K562 (cell line): ENCODE measurements at regions not wholly inside any gene's neighbourhood (a gene's known extent, or its start where the extent isn't known, plus 50 kb on each side); places are given as distances from the start of the nearest gene placed in this dataset.
"Not testable (repeated sequence)": the region's sequence is repeated elsewhere in the genome, so short reads cannot be mapped to it uniquely, and the experiment has no call there.

Experiments
- ATAC-seq: fragments of 200-7000 bp; cut with Tn5 transposase; 3 replicates; pipeline ENCODE4 v1.9.1; 2020; ENCODE audit warnings: moderate library complexity
- BruUV-seq: library from RNA; stranded (reverse); fragments of 400-500 nt; replicated peaks from 2 replicates; lab custom pipeline; 2021; lab: Mats Ljungman, UMichigan
- CTCF ChIA-PET: fragments of 300-600 bp; formaldehyde crosslinking; extraction: SDS; loops from one replicate; lab custom pipeline; 2021; ENCODE audit warnings: low intra/inter-chr PET ratio; lab: Yijun Ruan, JAX
- POLR2A ChIA-PET: fragments of 300-600, 350-650 bp; sonication (Branson Sonifier 250); formaldehyde crosslinking; extraction: SDS; loops from one replicate; lab custom pipeline; 2021; ENCODE audit warnings: antibody characterized with exemption, inconsistent platforms; lab: Yijun Ruan, JAX
- DNase-seq, 4 experiments: peaks; one replicate each; pipeline versions ENCODE4 v3.0.0 to v3.0.0-alpha.2; 2011 to 2018; ENCODE audit warnings: low spot score in 3 of 4, mixed read lengths in 3 of 4; ENCODE audit errors: extremely low read depth in 1 of 4
- FAIRE-seq: peaks from 2 replicates; lab custom pipeline; 2011; peaks lifted over from hg19 to GRCh38; lab: Jason Lieb, UNC
- H2AFZ ChIP-seq: 2 replicates; pipeline ENCODE4 v1.6.0; 2011; ENCODE audit warnings: low read depth, low read length, control low read depth, inconsistent platforms
- H3K27ac ChIP-seq: fragments of 200-600 bp; 3 replicates; pipeline ENCODE4 v1.8.0; 2011; ENCODE audit warnings: low read depth, mild to moderate bottlenecking, control low read depth, inconsistent platforms, low read length, moderate library complexity, mixed read lengths; ENCODE audit errors: extremely low read depth
- H3K27me3 ChIP-seq, 2 experiments: fragments of 300-600 bp in 1 of 2; 2 replicates in 1 of 2; 3 replicates in 1 of 2; pipeline versions ENCODE4 v1.6.0 to v1.8.0; 2011; ENCODE audit warnings: inconsistent platforms in 2 of 2, low read length in 2 of 2, mild to moderate bottlenecking in 1 of 2, mixed read lengths in 1 of 2, moderate library complexity in 1 of 2; ENCODE audit not compliant: control insufficient read depth in 2 of 2, insufficient read depth in 2 of 2
- H3K36me3 ChIP-seq: fragments of 300-600 bp; 3 replicates; pipeline ENCODE4 v1.8.0; 2011; ENCODE audit warnings: mild to moderate bottlenecking, low read length, inconsistent platforms; ENCODE audit not compliant: control insufficient read depth, insufficient read depth
- H3K4me1 ChIP-seq, 2 experiments: fragments of 200-600 bp in 1 of 2; replicated peaks in 1 of 2; 2 replicates in 1 of 2; 3 replicates in 1 of 2; pipeline versions ENCODE4 v1.5.1 to v1.8.0; 2011; ENCODE audit warnings: inconsistent platforms in 2 of 2, low read length in 2 of 2, mild to moderate bottlenecking in 1 of 2, mixed read lengths in 1 of 2, moderate library complexity in 1 of 2; ENCODE audit not compliant: control insufficient read depth in 2 of 2, insufficient read depth in 2 of 2
- H3K4me2 ChIP-seq: 2 replicates; pipeline ENCODE4 v1.6.1; 2011; ENCODE audit warnings: low read length, control low read depth, inconsistent platforms, mixed read lengths; ENCODE audit not compliant: insufficient read depth
- H3K4me3 ChIP-seq: fragments of 200-600 bp; sonication (generic), shearing (Covaris generic); 2 replicates; pipeline ENCODE4 v1.5.1; 2016; ENCODE audit warnings: control low read depth, inconsistent platforms
- H3K79me2 ChIP-seq: fragments of 200-600 bp; 3 replicates; pipeline ENCODE4 v1.8.0; 2011; ENCODE audit warnings: low read length, inconsistent platforms; ENCODE audit not compliant: control insufficient read depth, insufficient read depth
- H3K9ac ChIP-seq, 2 experiments: 2 replicates each; pipeline versions ENCODE4 v1.6.0 to v1.6.1; 2011; ENCODE audit warnings: low read depth in 2 of 2, low read length in 2 of 2, control low read depth in 1 of 2, inconsistent platforms in 1 of 2, mild to moderate bottlenecking in 1 of 2, mixed read lengths in 1 of 2; ENCODE audit not compliant: insufficient read depth in 1 of 2
- H3K9me1 ChIP-seq: one replicate; pipeline ENCODE4 v1.6.0; 2011; ENCODE audit warnings: inconsistent platforms, mild to moderate bottlenecking, low read length, moderate library complexity; ENCODE audit not compliant: control insufficient read depth, insufficient read depth
- H3K9me3 ChIP-seq: replicated peaks from 2 replicates; pipeline ENCODE4 v1.5.1; 2011; ENCODE audit warnings: low read depth, low read length, inconsistent platforms; ENCODE audit not compliant: control insufficient read depth, insufficient read depth
- H4K20me1 ChIP-seq: replicated peaks from 2 replicates; pipeline ENCODE4 v1.6.1; 2011; ENCODE audit warnings: low read length, inconsistent platforms, mixed read lengths; ENCODE audit not compliant: control insufficient read depth, insufficient read depth
- ASH1L ChIP-seq: fragments of 450-650 bp; IDR thresholded peaks from 2 replicates; pipeline ENCODE4 v1.6.1; 2018; ENCODE audit warnings: borderline replicate concordance, mild to moderate bottlenecking, low read depth; ENCODE audit not compliant: partially characterized antibody
- BRD4 ChIP-seq: fragments of 200-600 bp; sonication (generic); IDR thresholded peaks from 2 replicates; pipeline ENCODE4 v1.6.1; 2017; ENCODE audit warnings: inconsistent platforms
- CBFB ChIP-seq: sonication (generic); formaldehyde crosslinking; IDR thresholded peaks from 2 replicates; pipeline ENCODE4 v1.4.0; 2020; ENCODE audit warnings: mild to moderate bottlenecking, missing genetic modification reagents
- CEBPB ChIP-seq: fragments of 450-650 bp; IDR thresholded peaks from 2 replicates; pipeline ENCODE4 v1.6.1; 2016; ENCODE audit warnings: missing genetic modification characterization, missing compliant biosample characterization
- CEBPG ChIP-seq, 3 experiments: fragments of 200-800 bp in 1 of 3; sonication (Bioruptor generic) in 1 of 3; sonication (generic) in 1 of 3; formaldehyde crosslinking in 1 of 3; IDR thresholded peaks in 2 of 3; conservative IDR thresholded peaks in 1 of 3; 2 replicates each; pipeline versions ENCODE4 v1.6.1 to v1.8.0; 2016 to 2022; ENCODE audit warnings: missing compliant biosample characterization in 2 of 3, missing genetic modification characterization in 2 of 3, mild to moderate bottlenecking in 1 of 3, missing genetic modification reagents in 1 of 3
- DPF2 ChIP-seq: fragments of 450-650 bp; IDR thresholded peaks from 2 replicates; pipeline ENCODE4 v1.6.1; 2016
- ETV1 ChIP-seq: fragments of 450-650 bp; conservative IDR thresholded peaks from 2 replicates; pipeline ENCODE4 v1.6.1; 2016; ENCODE audit warnings: missing genetic modification characterization, control low read depth, low read depth, missing compliant biosample characterization
- KLF16 ChIP-seq: IDR thresholded peaks from 2 replicates; pipeline ENCODE4 v1.6.1; 2016; ENCODE audit warnings: antibody characterized with exemption
- MEIS2 ChIP-seq: fragments of 450-650 bp; IDR thresholded peaks from 2 replicates; pipeline ENCODE4 v1.6.1; 2014; ENCODE audit warnings: mild to moderate bottlenecking; ENCODE audit not compliant: partially characterized antibody
- NR2F6 ChIP-seq: fragments of 450-650 bp; formaldehyde crosslinking; IDR thresholded peaks from 2 replicates; pipeline ENCODE4 v1.4.0; 2020; ENCODE audit warnings: mild to moderate bottlenecking
- SOX6 ChIP-seq: fragments of 450-650 bp; IDR thresholded peaks from 2 replicates; pipeline ENCODE4 v1.6.1; 2014; ENCODE audit warnings: mild to moderate bottlenecking
- WHSC1 ChIP-seq: IDR thresholded peaks from one replicate; pipeline ENCODE4 v1.6.1; 2012; ENCODE audit warnings: low read length, control low read depth, inconsistent platforms
- ZNF143 ChIP-seq: sonication (generic); formaldehyde crosslinking; IDR thresholded peaks from 2 replicates; pipeline ENCODE4 v1.9.0; 2022; ENCODE audit warnings: mild to moderate bottlenecking, missing genetic modification reagents
- ZNF764 ChIP-seq: fragments of 250-450 bp; sonication (Bioruptor Pico); IDR thresholded peaks from 2 replicates; pipeline ENCODE4 v1.4.0; 2020; ENCODE audit warnings: low read depth, mild to moderate bottlenecking, moderate library complexity
- WGBS: fragments of 100-300 bp; shearing (Covaris generic); methylation state at CpG from one replicate; pipeline ENCODE4 v1.1.6; 2016; ENCODE audit warnings: low coverage, mixed read lengths; ENCODE audit not compliant: insufficient coverage; ENCODE audit errors: missing lambda C conversion rate; 5-methylcytosine and 5-hydroxymethylcytosine counted together
- in situ Hi-C: fragments of 300-500 bp; cut with MboI; formaldehyde crosslinking; loops from 4 replicates; pipeline ENCODE4 v1.15.0; 2018; ENCODE audit warnings: inconsistent platforms, mixed read lengths
- intact Hi-C: fragments of 100-400 bp; cut with micrococcal nuclease; formaldehyde crosslinking; loops from 2 replicates; pipeline ENCODE4 v1.14.2; 2022
- TF ChIP-seq, protein P1 (sequence below): fragments of 450-650 bp; IDR thresholded peaks from 2 replicates; pipeline ENCODE4 v1.6.1; 2016; ENCODE audit warnings: mild to moderate bottlenecking
- TF ChIP-seq, protein P2 (sequence below): sonication (generic); formaldehyde crosslinking; IDR thresholded peaks from 2 replicates; pipeline ENCODE4 v1.9.0; 2022; ENCODE audit warnings: mild to moderate bottlenecking, missing genetic modification reagents
- TF ChIP-seq, protein P3 (sequence below), 2 experiments: fragments of 250-450 bp in 1 of 2; fragments of 450-650 bp in 1 of 2; sonication (Bioruptor Pico) in 1 of 2; IDR thresholded peaks; 2 replicates each; pipeline versions ENCODE4 v1.6.1 to v1.8.0; 2016 to 2021; ENCODE audit warnings: mild to moderate bottlenecking in 2 of 2, moderate library complexity in 2 of 2, missing compliant biosample characterization in 1 of 2, missing genetic modification characterization in 1 of 2

DNA sequence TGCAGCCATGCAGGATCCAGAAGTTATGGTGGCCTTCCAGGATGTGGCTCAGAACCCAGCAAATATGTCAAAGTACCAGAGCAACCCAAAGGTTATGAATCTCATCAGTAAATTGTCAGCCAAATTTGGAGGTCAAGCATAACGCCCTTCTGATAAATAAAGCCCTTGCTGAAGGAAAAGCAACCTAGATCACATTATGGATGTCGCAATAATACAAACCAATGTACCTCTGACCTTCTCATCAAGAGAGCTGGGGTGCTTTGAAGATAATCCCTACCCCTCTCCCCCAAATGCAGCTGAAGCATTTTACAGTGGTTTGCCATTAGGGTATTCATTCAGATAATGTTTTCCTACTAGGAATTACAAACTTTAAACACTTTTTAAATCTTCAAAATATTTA is 157.8 kb downstream of the KCNRG start:
- CTCF ChIA-PET: not testable (repeated sequence)

DNA sequence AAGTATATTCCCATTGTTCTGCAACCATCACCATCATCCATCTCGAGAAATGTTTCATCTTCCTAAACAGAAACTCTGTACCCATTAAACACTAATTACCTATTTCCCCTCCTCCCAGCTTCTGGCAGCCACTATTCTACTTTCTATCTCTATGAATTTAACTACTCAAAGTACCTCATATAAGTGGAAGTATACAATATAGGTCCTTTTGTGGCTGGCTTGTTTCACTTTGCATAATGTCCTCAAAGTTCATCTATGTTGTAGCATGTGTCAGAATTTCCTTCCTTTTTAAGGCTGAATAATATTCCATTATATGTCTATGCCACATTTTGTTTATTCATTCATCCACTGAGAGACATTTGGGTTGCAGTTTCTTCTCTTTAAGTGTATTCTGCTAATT is 159.4 kb downstream of the KCNRG start:
- no peaks in the 10 kb centered on the region for H3K27me3 ChIP-seq
- H3K4me1 ChIP-seq: no peaks in the 10 kb centered on the region
- intact Hi-C loops (no loop called here), in situ Hi-C loops (no loop called here)
- no peaks in the 10 kb centered on the region for H3K9me3 ChIP-seq
- DNase-seq (no peak), ATAC-seq (no peak), FAIRE-seq (no peak)
- no TSS peak for BruUV-seq
- TF ChIP-seq BRD4 (no peak), ASH1L (no peak), MEIS2 (no peak), WHSC1 (no peak), ZNF143 (CRISPR knock-in tag) (no peak), CBFB (CRISPR knock-in tag) (no peak), ZNF764 (CRISPR knock-in tag) (no peak), NR2F6 (CRISPR knock-in tag) (no peak), ETV1 (tag) (no peak), SOX6 (no peak), KLF16 (no peak), DPF2 (no peak)
- TF ChIP-seq, protein P1, sequence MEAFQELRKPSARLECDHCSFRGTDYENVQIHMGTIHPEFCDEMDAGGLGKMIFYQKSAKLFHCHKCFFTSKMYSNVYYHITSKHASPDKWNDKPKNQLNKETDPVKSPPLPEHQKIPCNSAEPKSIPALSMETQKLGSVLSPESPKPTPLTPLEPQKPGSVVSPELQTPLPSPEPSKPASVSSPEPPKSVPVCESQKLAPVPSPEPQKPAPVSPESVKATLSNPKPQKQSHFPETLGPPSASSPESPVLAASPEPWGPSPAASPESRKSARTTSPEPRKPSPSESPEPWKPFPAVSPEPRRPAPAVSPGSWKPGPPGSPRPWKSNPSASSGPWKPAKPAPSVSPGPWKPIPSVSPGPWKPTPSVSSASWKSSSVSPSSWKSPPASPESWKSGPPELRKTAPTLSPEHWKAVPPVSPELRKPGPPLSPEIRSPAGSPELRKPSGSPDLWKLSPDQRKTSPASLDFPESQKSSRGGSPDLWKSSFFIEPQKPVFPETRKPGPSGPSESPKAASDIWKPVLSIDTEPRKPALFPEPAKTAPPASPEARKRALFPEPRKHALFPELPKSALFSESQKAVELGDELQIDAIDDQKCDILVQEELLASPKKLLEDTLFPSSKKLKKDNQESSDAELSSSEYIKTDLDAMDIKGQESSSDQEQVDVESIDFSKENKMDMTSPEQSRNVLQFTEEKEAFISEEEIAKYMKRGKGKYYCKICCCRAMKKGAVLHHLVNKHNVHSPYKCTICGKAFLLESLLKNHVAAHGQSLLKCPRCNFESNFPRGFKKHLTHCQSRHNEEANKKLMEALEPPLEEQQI: no peak
- TF ChIP-seq, protein P2, sequence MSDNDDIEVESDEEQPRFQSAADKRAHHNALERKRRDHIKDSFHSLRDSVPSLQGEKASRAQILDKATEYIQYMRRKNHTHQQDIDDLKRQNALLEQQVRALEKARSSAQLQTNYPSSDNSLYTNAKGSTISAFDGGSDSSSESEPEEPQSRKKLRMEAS: no peak
- TF ChIP-seq, protein P3, sequence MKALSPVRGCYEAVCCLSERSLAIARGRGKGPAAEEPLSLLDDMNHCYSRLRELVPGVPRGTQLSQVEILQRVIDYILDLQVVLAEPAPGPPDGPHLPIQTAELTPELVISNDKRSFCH (CRISPR knock-in tag; IDR thresholded peaks at IDR 0.05): no peak
- TF ChIP-seq, protein P3 (tag; IDR thresholded peaks at IDR 0.05): no peak
- no peaks in the 10 kb centered on the region for H4K20me1 ChIP-seq
- no peak overlapping the region for H3K4me3 ChIP-seq
- no peaks in the 10 kb centered on the region for H3K9me1 ChIP-seq
- 18% methylated on average over 1 of the region's 1 CpG for whole genome bisulfite sequencing
- H3K9ac ChIP-seq: no peak overlapping the region
- H3K4me2 ChIP-seq: no peak overlapping the region
- H3K27ac ChIP-seq: no peak overlapping the region
- POLR2A ChIA-PET: no interaction called here
- no peaks in the 10 kb centered on the region for H3K79me2 ChIP-seq
- H2AFZ ChIP-seq: no peak overlapping the region
- H3K36me3 ChIP-seq: no peaks in the 10 kb centered on the region
- CTCF ChIA-PET: no interaction called here

More for the DNA sequence above, 157.8 kb downstream of the KCNRG start:
- POLR2A ChIA-PET; H3K27ac ChIP-seq; BruUV-seq; H3K79me2 ChIP-seq; intact Hi-C loops; H3K9me3 ChIP-seq; H3K4me2 ChIP-seq; H3K36me3 ChIP-seq; H3K9ac ChIP-seq; FAIRE-seq; DNase-seq; H3K9me1 ChIP-seq; H4K20me1 ChIP-seq; ATAC-seq; H3K4me3 ChIP-seq; H2AFZ ChIP-seq; H3K4me1 ChIP-seq; in situ Hi-C loops; H3K27me3 ChIP-seq; TF ChIP-seq CEBPG (CRISPR knock-in tag; IDR thresholded peaks at IDR 0.05): not testable (repeated sequence)
- TF ChIP-seq CEBPG (tag; conservative IDR thresholded peaks at IDR 0.05 in 1 of 2, IDR thresholded peaks at IDR 0.05 in 1 of 2): peak; percentile 26 to 38; a peak in 1 of 4 replicates
- peak; percentile 80 for TF ChIP-seq CEBPB
- 32% methylated on average over 2 of the region's 2 CpGs for WGBS
